SU-DHL-6 (cell line): ENCODE measurements at regions not wholly inside any gene's neighbourhood (a gene's known extent, or its start where the extent isn't known, plus 50 kb on each side); places are given as distances from the start of the nearest gene placed in this dataset.

Source experiments
- EZH2phosphoT487 ChIP-seq: fragments of 200-600 bp; sonication (generic), shearing (Covaris generic); conservative IDR thresholded peaks from 2 replicates; pipeline ENCODE4 v1.6.1; 2018; ENCODE audit warnings: mild to moderate bottlenecking, antibody characterized with exemption, low read length, moderate library complexity, mixed read lengths
- TF ChIP-seq, protein P1 (sequence below): fragments of 200-600 bp; sonication (generic); IDR thresholded peaks from one replicate; pipeline ENCODE4 v1.5.1; 2017; ENCODE audit warnings: antibody characterized with exemption, mild to moderate bottlenecking, low read length, moderate library complexity; ENCODE audit not compliant: insufficient read depth, poor library complexity, severe bottlenecking

DNA sequence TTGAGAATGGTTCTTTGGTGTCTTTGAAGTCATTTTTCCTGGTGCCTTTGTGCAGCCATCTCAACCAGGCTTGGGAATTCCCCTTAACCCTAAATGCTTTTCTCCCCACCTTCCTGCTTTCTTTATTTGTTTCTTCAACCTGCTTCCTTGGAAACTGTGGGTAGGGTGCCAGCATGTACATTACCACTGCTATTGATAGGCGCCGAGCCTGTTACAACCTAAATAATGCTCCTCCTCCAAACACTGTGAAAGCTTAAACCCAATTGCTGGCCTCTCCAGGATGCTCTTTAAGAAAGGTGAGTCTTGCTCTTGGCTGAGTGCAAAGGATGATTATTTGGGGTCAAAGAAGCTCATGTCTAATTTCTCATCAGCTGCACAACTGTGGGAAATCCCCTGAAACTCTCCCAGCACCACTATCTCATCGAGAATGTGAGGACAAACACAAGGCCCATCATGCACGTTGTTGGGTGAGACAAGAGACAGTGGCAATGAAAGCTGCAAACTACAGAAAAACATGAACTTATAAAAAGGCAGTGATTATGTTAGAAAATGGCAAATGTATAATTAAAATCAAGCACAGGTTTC, 285.5 kb upstream of the IGFBP3 start:
- TF ChIP-seq, protein P1, sequence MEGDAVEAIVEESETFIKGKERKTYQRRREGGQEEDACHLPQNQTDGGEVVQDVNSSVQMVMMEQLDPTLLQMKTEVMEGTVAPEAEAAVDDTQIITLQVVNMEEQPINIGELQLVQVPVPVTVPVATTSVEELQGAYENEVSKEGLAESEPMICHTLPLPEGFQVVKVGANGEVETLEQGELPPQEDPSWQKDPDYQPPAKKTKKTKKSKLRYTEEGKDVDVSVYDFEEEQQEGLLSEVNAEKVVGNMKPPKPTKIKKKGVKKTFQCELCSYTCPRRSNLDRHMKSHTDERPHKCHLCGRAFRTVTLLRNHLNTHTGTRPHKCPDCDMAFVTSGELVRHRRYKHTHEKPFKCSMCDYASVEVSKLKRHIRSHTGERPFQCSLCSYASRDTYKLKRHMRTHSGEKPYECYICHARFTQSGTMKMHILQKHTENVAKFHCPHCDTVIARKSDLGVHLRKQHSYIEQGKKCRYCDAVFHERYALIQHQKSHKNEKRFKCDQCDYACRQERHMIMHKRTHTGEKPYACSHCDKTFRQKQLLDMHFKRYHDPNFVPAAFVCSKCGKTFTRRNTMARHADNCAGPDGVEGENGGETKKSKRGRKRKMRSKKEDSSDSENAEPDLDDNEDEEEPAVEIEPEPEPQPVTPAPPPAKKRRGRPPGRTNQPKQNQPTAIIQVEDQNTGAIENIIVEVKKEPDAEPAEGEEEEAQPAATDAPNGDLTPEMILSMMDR, result no peak
- no peak for TF ChIP-seq EZH2phosphoT487
